ENCODE measurements at regions not wholly inside any gene's neighbourhood (a gene's known extent, or its start where the extent isn't known, plus 50 kb on each side); places are given as distances from the start of the nearest gene placed in this dataset.
A peak's percentile ranks its signal among the peaks of the same experiment; 100 is the strongest.

DNA sequence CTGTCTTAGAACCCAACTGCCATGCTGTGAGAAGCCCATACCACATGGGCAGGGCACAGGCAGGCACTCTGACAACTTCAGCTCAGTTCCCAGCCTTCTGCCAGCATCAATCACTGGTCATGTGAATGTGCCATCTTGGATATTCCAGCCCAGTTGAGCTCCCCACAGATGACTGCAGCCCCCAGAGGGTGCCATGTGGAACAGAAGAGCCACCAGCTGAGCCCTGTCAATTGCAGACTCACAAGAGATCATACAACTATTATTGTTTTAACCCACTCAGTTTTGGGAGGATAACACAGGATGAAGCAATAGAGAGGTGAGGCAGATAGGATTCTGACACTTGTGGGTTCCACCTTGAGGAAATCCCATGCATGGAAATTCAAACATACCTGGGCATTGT lies 78.4 kb upstream of the ZBTB40 start:
- no peak for FAIRE-seq
- Histone ChIP-seq H3K4me2 (ENCODE audit: low read depth, low read length) (no peak overlapping the region), H3K27me3 (ENCODE audit: control insufficient read depth in 1 of 2, insufficient read depth in 2 of 2, low read length in 2 of 2) (peaks cover 5 to 36% of the 10 kb centered on the region in 2 experiments; a peak in 3 of 5 replicates), H3K79me2 (ENCODE audit: insufficient read depth, low read length) (no peaks in the 10 kb centered on the region), H3K9ac (ENCODE audit: insufficient read depth, low read depth, low read length) (no peak overlapping the region), H3K9me3 (ENCODE audit: low read length) (peaks cover 7% of the 10 kb centered on the region; the same call in 1 of the 2 replicates), H3K4me3 (replicated peaks in 1 of 3; ENCODE audit: insufficient read depth in 1 of 3, low read depth in 2 of 3, low read length in 3 of 3) (no peak overlapping the region), H3K4me1 (ENCODE audit: insufficient read depth, low read length) (peaks cover 31% of the 10 kb centered on the region), H3K36me3 (replicated peaks in 1 of 2; ENCODE audit: control insufficient read depth in 1 of 2, insufficient read depth in 2 of 2, low read length in 2 of 2) (no peaks in the 10 kb centered on the region), H3K27ac (ENCODE audit: extremely low read length, insufficient read depth, low read length) (no peak overlapping the region), H2AFZ (ENCODE audit: low read length) (no peak overlapping the region), H4K20me1 (ENCODE audit: insufficient read depth, low read length) (0 out of 2 replicates have a peak, but pooled peaks cover 1% of the 10 kb centered on the region)
- CTCF ChIA-PET (ENCODE audit: low intra/inter-chr PET ratio, low total read pairs): no interaction called here
- no peak for DNase-seq (ENCODE audit: low spot score)
- TF ChIP-seq SPEN (CRISPR knock-in tag; IDR thresholded peaks at IDR 0.05; ENCODE audit: low read depth) (no peak), ZNF331 (CRISPR knock-in tag; IDR thresholded peaks at IDR 0.05) (peak; percentile 98)
- no peak for ATAC-seq
- in situ Hi-C loops (cut with HindIII; ENCODE audit: extremely low pct_ligation_motif_present, low pct_unique_long_range_greater_than_20kb): no loop called here
- BruUV-seq (replicated peaks): no TSS peak
- intact Hi-C loops (cut with micrococcal nuclease; ENCODE audit: unreplicated experiment): no loop called here
- POLR2A ChIA-PET: no interaction called here

- intact Hi-C loops (cut with micrococcal nuclease; ENCODE audit: unreplicated experiment): no loop called here
- 33% methylated on average over 1 of the region's 1 CpG for WGBS (ENCODE audit: low lambda C conversion rate)
- no peaks in the 10 kb centered on the region for H3K36me3 ChIP-seq (replicated peaks in 1 of 2; ENCODE audit: control insufficient read depth in 1 of 2, insufficient read depth in 2 of 2, low read length in 2 of 2)
- ATAC-seq: no peak
- in situ Hi-C loops (cut with HindIII; ENCODE audit: extremely low pct_ligation_motif_present, low pct_unique_long_range_greater_than_20kb): no loop called here
- no peak overlapping the region for H3K27ac ChIP-seq (ENCODE audit: extremely low read length, insufficient read depth, low read length)
- no TSS peak for BruUV-seq (replicated peaks)
- no peak overlapping the region for H3K4me2 ChIP-seq (ENCODE audit: low read depth, low read length)
- H3K27me3 ChIP-seq (ENCODE audit: control insufficient read depth in 1 of 2, insufficient read depth in 2 of 2, low read length in 2 of 2): peaks cover 5 to 42% of the 10 kb centered on the region in 2 experiments; a peak in 3 of 5 replicates
- POLR2A ChIA-PET: no interaction called here
- H2AFZ ChIP-seq (ENCODE audit: low read length): no peak overlapping the region
- no peak for FAIRE-seq
- CTCF ChIA-PET (ENCODE audit: low intra/inter-chr PET ratio, low total read pairs): no interaction called here
- no peaks in the 10 kb centered on the region for H3K79me2 ChIP-seq (ENCODE audit: insufficient read depth, low read length)
- no peak for DNase-seq (ENCODE audit: low spot score)
- peaks cover 7% of the 10 kb centered on the region; the same call in 1 of the 2 replicates for H3K9me3 ChIP-seq (ENCODE audit: low read length)
- no peak overlapping the region for H3K9ac ChIP-seq (ENCODE audit: insufficient read depth, low read depth, low read length)
- 0 out of 2 replicates have a peak, but pooled peaks cover 3% of the 10 kb centered on the region for H4K20me1 ChIP-seq (ENCODE audit: insufficient read depth, low read length)
- H3K4me1 ChIP-seq (ENCODE audit: insufficient read depth, low read length): peaks cover 26% of the 10 kb centered on the region
- no peak overlapping the region for H3K4me3 ChIP-seq (replicated peaks in 1 of 3; ENCODE audit: insufficient read depth in 1 of 3, low read depth in 2 of 3, low read length in 3 of 3)
- TF ChIP-seq KDM5A (IDR thresholded peaks at IDR 0.05; ENCODE audit: borderline replicate concordance, low read length) (no peak), ZNF749 (CRISPR knock-in tag; IDR thresholded peaks at IDR 0.05; ENCODE audit: borderline replicate concordance) (no peak), ARID5B (CRISPR knock-in tag; IDR thresholded peaks at IDR 0.05) (no peak), MXD3 (CRISPR knock-in tag; IDR thresholded peaks at IDR 0.05) (no peak), STAT5B (CRISPR knock-in tag; IDR thresholded peaks at IDR 0.05) (no peak), IKZF5 (CRISPR knock-in tag; IDR thresholded peaks at IDR 0.05) (no peak), SP4 (CRISPR knock-in tag; IDR thresholded peaks at IDR 0.05) (no peak), ZMAT3 (CRISPR knock-in tag; conservative IDR thresholded peaks at IDR 0.05) (no peak), BRCA1 (CRISPR knock-in tag; IDR thresholded peaks at IDR 0.05) (no peak)
- TF ChIP-seq, protein P1, sequence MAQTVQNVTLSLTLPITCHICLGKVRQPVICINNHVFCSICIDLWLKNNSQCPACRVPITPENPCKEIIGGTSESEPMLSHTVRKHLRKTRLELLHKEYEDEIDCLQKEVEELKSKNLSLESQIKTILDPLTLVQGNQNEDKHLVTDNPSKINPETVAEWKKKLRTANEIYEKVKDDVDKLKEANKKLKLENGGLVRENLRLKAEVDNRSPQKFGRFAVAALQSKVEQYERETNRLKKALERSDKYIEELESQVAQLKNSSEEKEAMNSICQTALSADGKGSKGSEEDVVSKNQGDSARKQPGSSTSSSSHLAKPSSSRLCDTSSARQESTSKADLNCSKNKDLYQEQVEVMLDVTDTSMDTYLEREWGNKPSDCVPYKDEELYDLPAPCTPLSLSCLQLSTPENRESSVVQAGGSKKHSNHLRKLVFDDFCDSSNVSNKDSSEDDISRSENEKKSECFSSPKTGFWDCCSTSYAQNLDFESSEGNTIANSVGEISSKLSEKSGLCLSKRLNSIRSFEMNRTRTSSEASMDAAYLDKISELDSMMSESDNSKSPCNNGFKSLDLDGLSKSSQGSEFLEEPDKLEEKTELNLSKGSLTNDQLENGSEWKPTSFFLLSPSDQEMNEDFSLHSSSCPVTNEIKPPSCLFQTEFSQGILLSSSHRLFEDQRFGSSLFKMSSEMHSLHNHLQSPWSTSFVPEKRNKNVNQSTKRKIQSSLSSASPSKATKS (CRISPR knock-in tag; IDR thresholded peaks at IDR 0.05): no peak
Observed at GRCh38 chr1:22374001-22374400, 77.7 kb upstream of the ZBTB40 start.

Measured in HepG2 (cell line).